ENCODE measurements at regions not wholly inside any gene's neighbourhood (a gene's known extent, or its start where the extent isn't known, plus 50 kb on each side); places are given as distances from the start of the nearest gene placed in this dataset.

DNA sequence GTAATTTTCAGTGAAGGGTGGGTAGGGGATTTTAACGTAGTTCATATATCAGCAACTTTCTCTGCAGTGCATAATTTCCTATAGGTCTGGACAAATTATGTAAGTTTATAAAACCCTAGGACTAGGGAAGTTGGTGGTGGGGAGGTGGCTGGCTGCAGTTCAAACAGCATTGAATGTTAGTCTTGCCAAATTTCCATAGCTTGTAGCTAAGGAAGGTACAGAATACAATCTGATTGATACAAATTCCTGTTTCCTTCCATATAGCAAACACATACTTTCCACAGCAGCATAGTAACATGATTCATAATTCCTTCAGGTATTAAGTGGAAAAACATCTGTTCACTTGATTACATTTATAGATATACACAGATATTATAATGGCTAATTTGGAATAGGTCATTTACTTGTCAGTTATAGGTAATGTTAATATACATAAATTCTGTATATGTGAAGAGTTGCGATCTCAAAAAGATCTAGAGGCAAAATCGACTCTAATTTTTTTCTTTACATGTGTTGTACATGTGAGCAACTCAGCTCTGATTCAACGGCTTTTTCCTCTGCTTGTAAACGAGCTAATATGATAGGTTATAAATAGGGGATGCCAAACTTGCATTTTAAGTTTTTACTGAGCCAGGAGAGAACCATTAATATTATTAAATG is 233.4 kb upstream of the CSNK1A1L start:
- TF ChIP-seq, protein P1, sequence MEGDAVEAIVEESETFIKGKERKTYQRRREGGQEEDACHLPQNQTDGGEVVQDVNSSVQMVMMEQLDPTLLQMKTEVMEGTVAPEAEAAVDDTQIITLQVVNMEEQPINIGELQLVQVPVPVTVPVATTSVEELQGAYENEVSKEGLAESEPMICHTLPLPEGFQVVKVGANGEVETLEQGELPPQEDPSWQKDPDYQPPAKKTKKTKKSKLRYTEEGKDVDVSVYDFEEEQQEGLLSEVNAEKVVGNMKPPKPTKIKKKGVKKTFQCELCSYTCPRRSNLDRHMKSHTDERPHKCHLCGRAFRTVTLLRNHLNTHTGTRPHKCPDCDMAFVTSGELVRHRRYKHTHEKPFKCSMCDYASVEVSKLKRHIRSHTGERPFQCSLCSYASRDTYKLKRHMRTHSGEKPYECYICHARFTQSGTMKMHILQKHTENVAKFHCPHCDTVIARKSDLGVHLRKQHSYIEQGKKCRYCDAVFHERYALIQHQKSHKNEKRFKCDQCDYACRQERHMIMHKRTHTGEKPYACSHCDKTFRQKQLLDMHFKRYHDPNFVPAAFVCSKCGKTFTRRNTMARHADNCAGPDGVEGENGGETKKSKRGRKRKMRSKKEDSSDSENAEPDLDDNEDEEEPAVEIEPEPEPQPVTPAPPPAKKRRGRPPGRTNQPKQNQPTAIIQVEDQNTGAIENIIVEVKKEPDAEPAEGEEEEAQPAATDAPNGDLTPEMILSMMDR (IDR thresholded peaks at IDR 0.05) = no peak
- TF ChIP-seq POLR2A (IDR thresholded peaks at IDR 0.05) = no peak

Measured in esophagus squamous epithelium (tissue), 4 donors.